Endodermal cell (in vitro differentiated cells): ENCODE measurements at regions not wholly inside any gene's neighbourhood (a gene's known extent, or its start where the extent isn't known, plus 50 kb on each side); places are given as distances from the start of the nearest gene placed in this dataset.

Experiments
- DNase-seq: peaks from one replicate; pipeline ENCODE4 v3.0.0-alpha.2; 2017
- H3K27ac ChIP-seq: 2 replicates; pipeline ENCODE4 v1.5.1; 2013; ENCODE audit warnings: mild to moderate bottlenecking, low read depth, low read length, moderate library complexity
- H3K27me3 ChIP-seq: 2 replicates; pipeline ENCODE4 v1.6.1; 2013; ENCODE audit warnings: mild to moderate bottlenecking, low read length, moderate library complexity; ENCODE audit not compliant: insufficient read depth, control insufficient read depth, poor library complexity, severe bottlenecking
- H3K36me3 ChIP-seq: 2 replicates; pipeline ENCODE4 v1.7.0; 2013; ENCODE audit warnings: mild to moderate bottlenecking, low read length, moderate library complexity; ENCODE audit not compliant: control insufficient read depth, insufficient read depth
- H3K4me1 ChIP-seq: one replicate; pipeline ENCODE4 v1.7.0; 2013; ENCODE audit warnings: low read length; ENCODE audit not compliant: control insufficient read depth, insufficient read depth
- H3K4me3 ChIP-seq: 2 replicates; pipeline ENCODE4 v1.5.1; 2013; ENCODE audit warnings: mild to moderate bottlenecking, low read length, moderate library complexity
- H3K9ac ChIP-seq: 2 replicates; pipeline ENCODE4 v1.6.1; 2013; ENCODE audit warnings: mild to moderate bottlenecking, low read length, moderate library complexity; ENCODE audit not compliant: poor library complexity, severe bottlenecking; ENCODE audit errors: extremely low read depth
- H3K9me3 ChIP-seq: 2 replicates; pipeline ENCODE4 v1.6.1; 2013; ENCODE audit warnings: mild to moderate bottlenecking, low read length, moderate library complexity; ENCODE audit not compliant: control insufficient read depth
- H3K27ac Mint-ChIP-seq: 2 replicates; pipeline ENCODE4 v1.8.0; 2020; ENCODE audit warnings: mixed read lengths
- H3K27me3 Mint-ChIP-seq: 2 replicates; pipeline ENCODE4 v1.8.0; 2021; ENCODE audit warnings: mild to moderate bottlenecking, mixed read lengths; ENCODE audit not compliant: insufficient read depth
- H3K36me3 Mint-ChIP-seq: 2 replicates; pipeline ENCODE4 v1.8.0; 2020; ENCODE audit warnings: low read depth, mixed read lengths
- H3K4me1 Mint-ChIP-seq: 2 replicates; pipeline ENCODE4 v1.8.0; 2020; ENCODE audit warnings: mixed read lengths
- H3K4me3 Mint-ChIP-seq: 2 replicates; pipeline ENCODE4 v1.8.0; 2020; ENCODE audit warnings: mild to moderate bottlenecking, moderate library complexity, mixed read lengths
- H3K9me3 Mint-ChIP-seq: 2 replicates; pipeline ENCODE4 v1.8.0; 2020; ENCODE audit warnings: mild to moderate bottlenecking, mixed read lengths
- WGBS, 2 experiments: methylation state at CpG; one replicate each; pipeline versions ENCODE4 v1.1.5 to v1.1.7; 2013; ENCODE audit warnings: missing lambda C conversion rate in 2 of 2, mixed read lengths in 1 of 2; ENCODE audit not compliant: insufficient coverage in 1 of 2, insufficient read length in 1 of 2; 5-methylcytosine and 5-hydroxymethylcytosine counted together
- TF ChIP-seq, protein P1 (sequence below): fragments of 200-600 bp; sonication (generic); conservative IDR thresholded peaks from 2 replicates; pipeline ENCODE4 v1.5.0; 2021; ENCODE audit warnings: antibody characterized with exemption, mild to moderate bottlenecking

DNA sequence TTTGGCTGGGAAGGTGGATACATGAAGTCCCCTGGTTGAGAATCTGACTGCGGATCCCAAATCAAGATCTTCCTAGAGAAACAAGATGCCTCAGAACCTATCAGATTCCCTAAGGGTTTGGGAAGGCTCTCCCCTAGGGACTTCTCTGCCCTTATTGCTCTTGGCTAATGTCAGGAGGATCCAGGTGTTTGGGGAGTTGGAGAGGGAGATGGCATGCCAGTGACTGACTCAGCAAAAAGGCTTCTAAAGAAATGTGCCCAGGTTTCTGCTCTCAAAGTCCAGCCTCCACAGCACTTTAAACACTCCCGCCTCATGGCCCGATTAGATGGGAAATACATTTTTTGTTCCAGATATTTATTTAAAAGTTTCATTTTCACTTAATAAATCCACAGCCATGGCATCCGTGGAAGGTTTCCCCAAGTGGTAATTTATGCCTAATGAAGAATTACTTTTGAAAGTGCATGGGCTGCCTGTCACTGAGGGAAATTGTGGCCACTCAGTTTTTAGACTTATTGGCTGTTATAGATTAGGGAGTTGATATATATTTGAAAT is 156.4 kb downstream of the OSR1 start:
- Mint-ChIP-seq H3K36me3 (no peaks in the 10 kb centered on the region), H3K9me3 (peaks cover 3% of the 10 kb centered on the region), H3K4me1 (no peaks in the 10 kb centered on the region), H3K27ac (no peak overlapping the region), H3K27me3 (no peaks in the 10 kb centered on the region), H3K4me3 (no peak overlapping the region)
- no peak overlapping the region for H3K4me3 ChIP-seq
- H3K27ac ChIP-seq = no peak overlapping the region
- no peaks in the 10 kb centered on the region for H3K4me1 ChIP-seq
- WGBS, 2 experiments = 93 to 100% methylated on average over 2 to 4 of the region's 4 CpGs
- no peak overlapping the region for H3K9ac ChIP-seq
- H3K27me3 ChIP-seq = no peaks in the 10 kb centered on the region
- H3K9me3 ChIP-seq = no peaks in the 10 kb centered on the region
- H3K36me3 ChIP-seq = no peaks in the 10 kb centered on the region
- no peak for DNase-seq
- TF ChIP-seq, protein P1, sequence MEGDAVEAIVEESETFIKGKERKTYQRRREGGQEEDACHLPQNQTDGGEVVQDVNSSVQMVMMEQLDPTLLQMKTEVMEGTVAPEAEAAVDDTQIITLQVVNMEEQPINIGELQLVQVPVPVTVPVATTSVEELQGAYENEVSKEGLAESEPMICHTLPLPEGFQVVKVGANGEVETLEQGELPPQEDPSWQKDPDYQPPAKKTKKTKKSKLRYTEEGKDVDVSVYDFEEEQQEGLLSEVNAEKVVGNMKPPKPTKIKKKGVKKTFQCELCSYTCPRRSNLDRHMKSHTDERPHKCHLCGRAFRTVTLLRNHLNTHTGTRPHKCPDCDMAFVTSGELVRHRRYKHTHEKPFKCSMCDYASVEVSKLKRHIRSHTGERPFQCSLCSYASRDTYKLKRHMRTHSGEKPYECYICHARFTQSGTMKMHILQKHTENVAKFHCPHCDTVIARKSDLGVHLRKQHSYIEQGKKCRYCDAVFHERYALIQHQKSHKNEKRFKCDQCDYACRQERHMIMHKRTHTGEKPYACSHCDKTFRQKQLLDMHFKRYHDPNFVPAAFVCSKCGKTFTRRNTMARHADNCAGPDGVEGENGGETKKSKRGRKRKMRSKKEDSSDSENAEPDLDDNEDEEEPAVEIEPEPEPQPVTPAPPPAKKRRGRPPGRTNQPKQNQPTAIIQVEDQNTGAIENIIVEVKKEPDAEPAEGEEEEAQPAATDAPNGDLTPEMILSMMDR = no peak

DNA sequence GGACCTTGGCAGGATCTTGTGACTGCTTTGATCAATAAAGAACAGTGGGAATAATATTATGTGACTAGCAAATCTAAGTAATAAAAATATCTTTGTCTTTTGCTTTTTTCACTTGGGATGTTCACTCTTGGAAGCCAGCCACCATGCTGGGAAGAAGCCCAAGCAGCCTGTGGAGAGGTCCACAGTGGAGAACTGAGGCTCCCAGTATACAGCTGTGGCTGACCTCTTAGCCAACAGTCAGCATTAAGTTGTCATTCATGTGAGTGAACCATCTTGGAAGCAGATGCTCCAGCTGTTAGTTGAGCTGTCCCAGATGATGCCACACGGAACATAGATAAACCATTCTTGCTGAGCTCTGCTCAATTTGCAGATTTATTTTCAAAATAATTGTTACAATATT is 160.0 kb downstream of the OSR1 start:
- H3K9ac ChIP-seq = no peak overlapping the region
- Mint-ChIP-seq H3K27me3 (no peaks in the 10 kb centered on the region), H3K36me3 (no peaks in the 10 kb centered on the region), H3K4me1 (peaks cover 2% of the 10 kb centered on the region), H3K9me3 (peaks cover 3% of the 10 kb centered on the region), H3K4me3 (no peak overlapping the region), H3K27ac (no peak overlapping the region)
- H3K27ac ChIP-seq = no peak overlapping the region
- H3K27me3 ChIP-seq = no peaks in the 10 kb centered on the region
- H3K4me1 ChIP-seq = no peaks in the 10 kb centered on the region
- TF ChIP-seq, protein P1 = no peak
- no peaks in the 10 kb centered on the region for H3K9me3 ChIP-seq
- DNase-seq = no peak
- H3K4me3 ChIP-seq = no peak overlapping the region
- H3K36me3 ChIP-seq = no peaks in the 10 kb centered on the region
- 86% methylated on average over 1 of the region's 1 CpG; no CpG with 5 or more reads in 1 of the 2 experiments for WGBS, 2 experiments

DNA sequence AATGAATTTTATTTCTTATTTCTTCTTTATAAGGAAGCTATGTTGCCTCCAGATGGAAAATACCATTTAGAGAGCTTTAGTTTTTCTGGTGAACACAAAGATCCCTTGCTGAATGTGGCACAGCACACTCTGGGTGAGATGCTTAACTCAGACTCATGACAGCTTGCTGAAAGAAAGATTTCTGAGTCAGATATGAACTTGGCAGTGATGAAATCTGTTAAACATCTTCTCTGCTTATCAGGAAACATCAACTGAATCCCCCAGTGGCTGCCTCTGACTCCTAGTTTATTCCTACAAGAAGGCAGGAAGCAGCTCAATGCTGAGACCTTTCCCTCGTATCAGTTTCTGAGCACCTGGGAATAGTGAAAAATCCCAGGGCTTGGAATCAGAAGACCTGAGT is 162.8 kb downstream of the OSR1 start:
- no peaks in the 10 kb centered on the region for H3K27me3 ChIP-seq
- no peak overlapping the region for H3K4me3 ChIP-seq
- WGBS, 2 experiments = 80 to 88% methylated on average over 1 of the region's 1 CpG
- Mint-ChIP-seq H3K9me3 (peaks cover 3% of the 10 kb centered on the region), H3K27ac (no peak overlapping the region), H3K27me3 (no peaks in the 10 kb centered on the region), H3K36me3 (no peaks in the 10 kb centered on the region), H3K4me1 (peaks cover 7% of the 10 kb centered on the region), H3K4me3 (no peak overlapping the region)
- TF ChIP-seq, protein P1 = no peak
- no peaks in the 10 kb centered on the region for H3K4me1 ChIP-seq
- no peak for DNase-seq
- no peak overlapping the region for H3K27ac ChIP-seq
- no peaks in the 10 kb centered on the region for H3K9me3 ChIP-seq
- no peak overlapping the region for H3K9ac ChIP-seq
- H3K36me3 ChIP-seq = no peaks in the 10 kb centered on the region
